Right lobe of liver (tissue), 6 donors: ENCODE measurements at regions not wholly inside any gene's neighbourhood (a gene's known extent, or its start where the extent isn't known, plus 50 kb on each side); places are given as distances from the start of the nearest gene placed in this dataset.
"Not testable (repeated sequence)": the region's sequence is repeated elsewhere in the genome, so short reads cannot be mapped to it uniquely, and the experiment has no call there.

Experiments
- ATAC-seq, 4 donors: fragments of 200-7000 bp; cut with Tn5 transposase; one replicate each; pipeline ENCODE4 v1.9.1; 2020; ENCODE audit warnings: mild to moderate bottlenecking in 4 of 4, moderate library complexity in 4 of 4
- DNase-seq, 3 donors: peaks; one replicate each; pipeline ENCODE4 v3.0.0-alpha.2; 2020
- H3K27ac ChIP-seq, 3 donors: fragments of 200-600 bp; one replicate each; pipeline ENCODE4 v1.8.0; 2022
- H3K27me3 ChIP-seq, 2 donors: fragments of 200-600 bp; one replicate each; pipeline ENCODE4 v1.8.0; 2022
- H3K36me3 ChIP-seq, 4 donors: fragments of 200-600 bp; sonication (generic) in 1 of 4; one replicate each; pipeline versions ENCODE4 v1.5.1 to v1.8.0; 2017 to 2022; ENCODE audit warnings: control low read depth in 1 of 4
- H3K4me1 ChIP-seq, 4 donors: fragments of 200-600 bp; sonication (generic) in 1 of 4; one replicate each; pipeline versions ENCODE4 v1.5.1 to v1.8.0; 2017 to 2022; ENCODE audit warnings: control low read depth in 1 of 4
- H3K4me3 ChIP-seq, 3 donors: fragments of 200-600 bp; one replicate each; pipeline ENCODE4 v1.8.0; 2022
- H3K9me3 ChIP-seq, 4 donors: fragments of 200-600 bp; sonication (generic) in 1 of 4; one replicate each; pipeline versions ENCODE4 v1.5.1 to v1.8.0; 2017 to 2022; ENCODE audit warnings: control low read depth in 1 of 4
- POLR2A ChIP-seq: fragments of 450-650 bp; IDR thresholded peaks from one replicate; pipeline ENCODE4 v1.6.1; 2017; ENCODE audit warnings: antibody characterized with exemption, mild to moderate bottlenecking
- WGBS: methylation state at CpG from one replicate; pipeline ENCODE4 v1.1.6; 2018; ENCODE audit warnings: low coverage, low lambda C conversion rate; ENCODE audit not compliant: insufficient coverage; ENCODE audit errors: missing lambda C conversion rate; 5-methylcytosine and 5-hydroxymethylcytosine counted together
- intact Hi-C, 2 donors: fragments of 100-400 bp; cut with DNase I; formaldehyde crosslinking; loops; one replicate each; pipeline versions ENCODE4 v1.11.2 to v1.14.1; 2022
- TF ChIP-seq, protein P1 (sequence below), 4 donors: fragments of 200-600 bp in 3 of 4; fragments of 450-650 bp in 1 of 4; IDR thresholded peaks; one replicate each; pipeline versions ENCODE4 v1.5.1 to v1.8.0; 2016 to 2022; ENCODE audit warnings: antibody characterized with exemption in 4 of 4, mild to moderate bottlenecking in 2 of 4
- donor health status: DM: no; HTN: yes; CAD: no.
- donor health status: DM: no; HTN: no; CAD: no.
- donor health status: DM: no; HTN: no; CAD: no.
- donor health status: DM: no; HTN: yes; CAD: no.
- donor health status: DM: no; HTN: yes; CAD: no.

DNA sequence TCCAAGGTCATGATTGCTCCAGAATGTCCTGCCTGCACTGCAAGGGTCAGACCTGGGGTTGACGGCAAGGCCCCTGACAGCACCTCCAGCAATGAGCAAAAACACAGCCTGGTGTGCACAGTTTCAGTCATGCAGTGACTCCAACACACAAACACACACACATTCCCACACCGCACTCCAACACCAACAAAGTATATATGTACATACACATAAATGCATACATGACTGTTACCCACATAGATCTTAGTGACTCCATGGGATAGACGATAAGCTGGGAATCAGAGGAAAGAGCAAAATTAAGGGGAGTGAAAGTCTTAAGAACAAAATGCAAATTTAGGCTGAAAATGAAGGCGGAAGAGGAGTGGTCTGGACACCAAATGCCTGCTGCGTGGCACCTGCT is 112.7 kb upstream of the TEKT4 start:
- no peak overlapping the region for H3K27ac ChIP-seq
- DNase-seq (no peak), ATAC-seq (no peak)
- no peak overlapping the region for H3K4me3 ChIP-seq
- 67% methylated on average over 5 of the region's 5 CpGs for WGBS
- intact Hi-C loops, result no loop called here
- TF ChIP-seq, protein P1, sequence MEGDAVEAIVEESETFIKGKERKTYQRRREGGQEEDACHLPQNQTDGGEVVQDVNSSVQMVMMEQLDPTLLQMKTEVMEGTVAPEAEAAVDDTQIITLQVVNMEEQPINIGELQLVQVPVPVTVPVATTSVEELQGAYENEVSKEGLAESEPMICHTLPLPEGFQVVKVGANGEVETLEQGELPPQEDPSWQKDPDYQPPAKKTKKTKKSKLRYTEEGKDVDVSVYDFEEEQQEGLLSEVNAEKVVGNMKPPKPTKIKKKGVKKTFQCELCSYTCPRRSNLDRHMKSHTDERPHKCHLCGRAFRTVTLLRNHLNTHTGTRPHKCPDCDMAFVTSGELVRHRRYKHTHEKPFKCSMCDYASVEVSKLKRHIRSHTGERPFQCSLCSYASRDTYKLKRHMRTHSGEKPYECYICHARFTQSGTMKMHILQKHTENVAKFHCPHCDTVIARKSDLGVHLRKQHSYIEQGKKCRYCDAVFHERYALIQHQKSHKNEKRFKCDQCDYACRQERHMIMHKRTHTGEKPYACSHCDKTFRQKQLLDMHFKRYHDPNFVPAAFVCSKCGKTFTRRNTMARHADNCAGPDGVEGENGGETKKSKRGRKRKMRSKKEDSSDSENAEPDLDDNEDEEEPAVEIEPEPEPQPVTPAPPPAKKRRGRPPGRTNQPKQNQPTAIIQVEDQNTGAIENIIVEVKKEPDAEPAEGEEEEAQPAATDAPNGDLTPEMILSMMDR (IDR thresholded peaks at IDR 0.05), result no peak
- no peak for TF ChIP-seq POLR2A
- H3K27me3 ChIP-seq, result no peaks in the 10 kb centered on the region
- no peaks in the 10 kb centered on the region for H3K9me3 ChIP-seq
- H3K4me1 ChIP-seq, result no peaks in the 10 kb centered on the region
- no peaks in the 10 kb centered on the region for H3K36me3 ChIP-seq

- Histone ChIP-seq H3K27ac (no peak overlapping the region), H3K27me3 (no peaks in the 10 kb centered on the region), H3K4me1 (no peaks in the 10 kb centered on the region), H3K36me3 (no peaks in the 10 kb centered on the region), H3K4me3 (no peak overlapping the region), H3K9me3 (no peaks in the 10 kb centered on the region)
- WGBS, result 25% methylated on average over 7 of the region's 7 CpGs
- intact Hi-C loops, result no loop called here
- peak in 1 of 4 donors; percentile 46 for ATAC-seq
- TF ChIP-seq, protein P1 (IDR thresholded peaks at IDR 0.05), result no peak
- no peak for TF ChIP-seq POLR2A
- DNase-seq, result no peak
These were observed 112.0 kb upstream of the TEKT4 start for GRCh38 chr2:94759211-94759610.

- intact Hi-C loops, result no loop called here
- no CpG with 5 or more reads among the region's 5 CpGs for WGBS
- Histone ChIP-seq H3K27me3 (no peaks in the 10 kb centered on the region), H3K9me3 (no peaks in the 10 kb centered on the region), H3K36me3 (no peaks in the 10 kb centered on the region), H3K27ac (no peak overlapping the region), H3K4me1 (no peaks in the 10 kb centered on the region), H3K4me3 (no peak overlapping the region)
- TF ChIP-seq, protein P1 (IDR thresholded peaks at IDR 0.05), result no peak
- no peak for TF ChIP-seq POLR2A
- ATAC-seq (no peak), DNase-seq (no peak)
These were observed 108.6 kb upstream of the TEKT4 start for GRCh38 chr2:94762600-94762999.

DNA sequence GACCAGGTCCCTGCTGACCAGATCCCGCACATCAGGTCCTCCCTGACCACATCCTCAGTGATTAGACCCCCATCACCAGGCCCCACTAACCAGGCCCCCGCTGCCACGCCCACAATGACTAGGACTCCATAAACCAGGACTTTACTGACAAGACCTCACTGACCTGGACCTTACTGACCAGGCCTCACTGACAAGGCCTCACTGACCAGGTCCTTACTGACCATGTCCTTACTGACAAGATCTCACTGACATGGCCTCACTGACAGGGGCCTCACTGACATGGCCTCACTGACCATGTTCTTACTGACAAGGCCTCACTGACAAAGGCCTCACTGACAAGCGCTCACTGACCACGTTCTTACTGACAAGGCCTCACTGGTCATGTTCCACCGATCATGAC is 107.9 kb upstream of the TEKT4 start:
- H3K36me3 ChIP-seq, result no peaks in the 10 kb centered on the region
- no peaks in the 10 kb centered on the region for H3K9me3 ChIP-seq
- H3K27ac ChIP-seq, result no peak overlapping the region
- no peak for ATAC-seq
- DNase-seq, result no peak
- TF ChIP-seq, protein P1 (IDR thresholded peaks at IDR 0.05), result no peak
- TF ChIP-seq POLR2A, result no peak
- no peaks in the 10 kb centered on the region for H3K27me3 ChIP-seq
- no peak overlapping the region for H3K4me3 ChIP-seq
- WGBS, result 96% methylated on average over 6 of the region's 6 CpGs
- no peaks in the 10 kb centered on the region for H3K4me1 ChIP-seq
- intact Hi-C loops, result no loop called here

DNA sequence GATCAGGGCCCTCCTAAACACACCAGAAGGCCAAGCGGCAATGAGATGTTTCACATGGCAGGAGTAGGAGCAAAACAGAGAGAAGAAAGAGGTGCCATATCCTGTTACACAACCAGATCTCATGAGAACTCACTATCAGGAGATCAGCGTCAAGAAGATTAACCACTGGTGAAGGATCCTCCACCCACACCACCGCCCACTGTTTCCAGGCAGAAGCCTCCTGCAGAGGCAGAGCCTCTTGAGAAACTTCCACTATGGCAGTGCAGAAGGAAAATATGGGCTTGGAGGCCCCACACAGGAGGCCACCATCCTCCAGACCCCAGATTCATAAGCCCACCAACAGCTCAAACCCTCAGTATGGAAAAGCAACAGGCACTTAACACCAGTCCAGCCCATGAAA is 106.9 kb upstream of the TEKT4 start:
- ATAC-seq, intact Hi-C loops: not testable (repeated sequence)

More for the DNA sequence above, 106.9 kb upstream of the TEKT4 start:
- not testable (repeated sequence) for H3K4me1 ChIP-seq, H3K27me3 ChIP-seq, DNase-seq, H3K27ac ChIP-seq, H3K4me3 ChIP-seq, H3K9me3 ChIP-seq, H3K36me3 ChIP-seq
- WGBS, result 67% methylated on average over 1 of the region's 3 CpGs
